NCI-H1694 treated with DMSO at 0.1 percent for 48 hours (cell line): ENCODE measurements at regions not wholly inside any gene's neighbourhood (a gene's known extent, or its start where the extent isn't known, plus 50 kb on each side); places are given as distances from the start of the nearest gene placed in this dataset.
"Not testable (repeated sequence)": the region's sequence is repeated elsewhere in the genome, so short reads cannot be mapped to it uniquely, and the experiment has no call there.

Source experiments
- DNase-seq: peaks from one replicate; lab custom pipeline; 2025; lab: John Stamatoyannopoulos, UW

- no peak for DNase-seq
Observed at GRCh38 chr7:12884856-12885440, 197.5 kb downstream of the ARL4A start.

GRCh38 chr7:12888717-12889116, 201.3 kb downstream of the ARL4A start:
- DNase-seq: no peak

DNA sequence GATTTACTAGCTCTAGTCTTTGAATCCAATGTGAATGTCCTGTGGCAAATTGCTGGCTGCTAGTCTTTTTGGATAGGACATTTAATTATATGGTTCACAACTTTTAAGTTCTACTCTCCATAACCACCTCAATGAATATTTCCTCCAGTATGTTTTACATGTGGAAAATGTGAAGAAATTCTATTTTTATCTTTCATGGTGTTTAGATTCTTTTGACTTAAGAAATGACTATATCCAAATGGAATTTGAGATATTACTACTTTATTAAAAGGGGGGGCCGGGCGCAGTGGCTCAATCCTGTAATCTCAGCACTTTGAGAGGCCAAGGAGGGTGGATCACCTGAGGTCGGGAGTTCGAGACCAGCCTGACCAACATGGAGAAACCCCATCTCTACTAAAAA, 202.0 kb downstream of the ARL4A start:
- DNase-seq: no peak

GRCh38 chr7:12890586-12890985, 203.2 kb downstream of the ARL4A start:
- no peak for DNase-seq

DNA sequence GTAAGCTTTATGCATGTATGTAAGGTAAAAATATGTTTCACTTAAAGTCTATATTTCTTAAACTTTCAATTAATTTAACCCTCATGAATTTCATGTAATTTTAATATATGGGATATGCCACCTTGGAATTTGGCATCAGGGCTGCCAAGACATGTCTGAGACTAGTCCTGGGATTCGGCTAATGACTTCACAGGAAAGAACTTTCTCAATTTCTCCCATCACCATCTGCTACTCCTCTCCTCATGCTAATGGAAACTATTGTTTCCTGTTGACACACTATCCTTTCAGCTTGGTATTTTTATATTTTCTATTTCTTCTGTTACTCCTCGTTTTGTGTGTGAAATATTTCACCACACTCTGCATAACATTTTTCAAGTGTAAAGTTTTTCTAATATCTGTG, 205.9 kb downstream of the ARL4A start:
- DNase-seq: no peak

GRCh38 chr7:12895296-12895695, 207.9 kb downstream of the ARL4A start:
- DNase-seq: no peak

DNA sequence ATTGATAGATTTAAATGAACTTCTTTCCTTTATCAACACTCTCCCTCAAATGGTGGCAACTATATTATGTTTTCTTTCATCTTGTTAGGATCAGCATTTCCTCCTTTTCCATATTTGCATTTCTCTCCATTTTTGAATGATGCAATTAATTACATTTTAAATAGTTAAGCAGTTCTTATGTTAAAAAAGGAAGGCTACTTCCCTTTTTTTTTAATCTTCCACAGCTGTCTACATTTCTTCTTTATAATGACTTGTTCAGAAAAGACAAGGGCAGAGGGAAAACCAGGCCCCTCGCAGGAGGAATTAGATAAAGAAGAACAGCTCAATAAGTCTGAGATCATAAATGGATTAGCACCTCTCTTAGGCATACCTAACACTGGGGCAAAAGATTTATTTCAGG, 208.9 kb downstream of the ARL4A start:
- no peak for DNase-seq

DNA sequence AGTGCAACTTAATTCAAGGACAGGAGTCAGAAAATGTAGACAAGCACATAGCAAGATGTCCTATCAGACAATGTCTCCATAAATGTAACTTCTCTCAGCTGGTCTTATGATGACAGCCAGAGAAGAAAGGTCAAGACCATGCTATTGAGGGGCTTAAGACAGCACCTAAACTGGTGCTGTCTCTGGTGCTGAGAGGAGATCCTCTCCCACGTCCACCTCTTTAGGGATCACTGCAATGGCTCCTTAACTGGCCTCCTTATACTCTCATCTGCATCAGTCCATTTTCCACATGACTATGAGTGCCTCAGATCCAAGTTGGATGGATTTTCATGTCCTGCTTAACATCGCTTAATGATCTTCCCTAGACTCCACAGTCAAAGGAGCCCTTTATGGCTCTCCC, 210.6 kb downstream of the ARL4A start:
- DNase-seq: no peak

DNA sequence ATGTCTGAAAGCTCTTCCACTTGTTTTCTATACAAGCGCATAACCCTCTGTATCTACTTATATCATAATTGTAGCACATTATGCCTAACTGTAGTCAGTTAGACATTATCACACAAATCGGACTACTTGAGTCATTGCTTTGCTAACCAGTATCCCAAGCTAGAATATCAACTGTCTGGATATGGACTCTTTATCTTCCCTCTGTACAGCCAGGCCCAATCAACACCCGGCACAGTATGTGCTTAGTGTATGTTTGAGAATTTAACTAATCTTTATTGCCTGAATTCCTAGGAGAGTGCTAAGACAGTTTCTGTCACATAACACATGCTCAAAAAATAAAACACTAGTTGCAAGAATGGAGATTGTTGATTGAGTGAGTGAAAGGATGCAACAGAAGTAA, 211.2 kb downstream of the ARL4A start:
- DNase-seq: no peak

GRCh38 chr7:12905671-12906070, 218.2 kb downstream of the ARL4A start:
- DNase-seq: no peak

GRCh38 chr7:12907774-12908173, 220.3 kb downstream of the ARL4A start:
- DNase-seq: no peak

DNA sequence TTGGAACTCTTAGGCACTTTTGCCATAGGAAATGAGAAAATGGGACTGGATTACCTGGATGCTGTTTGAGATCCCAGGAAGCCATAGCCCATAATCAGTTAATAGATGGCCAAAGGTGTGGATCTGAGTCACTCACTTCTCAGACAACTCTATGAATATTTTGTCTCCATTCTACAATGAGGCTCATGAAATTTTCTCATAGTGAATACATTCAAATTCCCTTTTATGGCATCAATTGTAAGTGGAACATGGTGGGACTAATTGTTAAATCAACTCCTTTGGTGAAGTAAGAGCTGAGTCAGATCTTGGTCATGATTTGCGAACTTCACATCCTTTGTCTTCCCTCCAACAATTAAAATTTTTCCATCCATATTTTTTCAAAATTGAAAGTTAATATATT, 222.1 kb downstream of the ARL4A start:
- no peak for DNase-seq

- DNase-seq: no peak
Observed at GRCh38 chr7:12911053-12911452, 223.6 kb downstream of the ARL4A start.

- no peak for DNase-seq
Observed at GRCh38 chr7:12913002-12913401, 225.6 kb downstream of the ARL4A start.

DNA sequence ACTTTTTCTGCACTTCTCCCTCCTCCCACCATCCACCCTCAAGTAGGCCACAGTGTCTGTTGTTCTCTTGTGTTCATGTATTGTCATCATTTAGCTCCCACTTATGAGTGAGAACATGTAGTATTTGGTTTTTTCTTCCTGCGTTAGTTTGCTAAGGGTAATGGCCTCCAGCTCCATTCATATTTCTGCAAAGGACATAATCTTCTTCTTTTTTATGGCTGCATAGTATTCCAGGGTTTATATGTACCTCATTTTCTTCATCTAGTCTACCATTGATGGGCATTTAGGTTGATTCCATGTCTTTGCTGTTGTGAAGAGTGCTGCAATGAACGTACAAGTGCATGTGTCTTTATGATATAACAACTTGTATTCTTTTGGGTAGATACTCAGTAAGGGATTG, 230.4 kb downstream of the ARL4A start:
- DNase-seq: no peak

GRCh38 chr7:12921751-12922345, 234.4 kb downstream of the ARL4A start:
- no peak for DNase-seq

DNA sequence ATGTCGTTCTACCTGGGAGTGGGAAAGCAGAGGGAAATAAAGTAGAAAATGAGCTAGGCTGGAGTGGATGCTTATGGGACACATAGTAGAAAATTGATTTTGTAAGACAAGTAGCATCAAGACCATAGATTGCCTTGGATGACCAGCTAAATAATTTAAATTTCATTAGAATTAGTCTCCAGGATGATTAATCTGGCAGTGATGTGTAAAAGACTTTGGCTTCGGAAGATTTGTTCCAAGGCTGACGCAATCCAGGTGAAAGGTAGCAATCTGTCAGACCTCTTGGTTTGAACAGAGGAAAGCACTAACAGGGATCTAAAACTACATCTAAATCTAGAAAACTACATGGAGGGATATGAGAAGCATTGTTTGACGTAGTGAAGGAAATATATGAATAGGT, 236.5 kb downstream of the ARL4A start:
- no peak for DNase-seq

DNA sequence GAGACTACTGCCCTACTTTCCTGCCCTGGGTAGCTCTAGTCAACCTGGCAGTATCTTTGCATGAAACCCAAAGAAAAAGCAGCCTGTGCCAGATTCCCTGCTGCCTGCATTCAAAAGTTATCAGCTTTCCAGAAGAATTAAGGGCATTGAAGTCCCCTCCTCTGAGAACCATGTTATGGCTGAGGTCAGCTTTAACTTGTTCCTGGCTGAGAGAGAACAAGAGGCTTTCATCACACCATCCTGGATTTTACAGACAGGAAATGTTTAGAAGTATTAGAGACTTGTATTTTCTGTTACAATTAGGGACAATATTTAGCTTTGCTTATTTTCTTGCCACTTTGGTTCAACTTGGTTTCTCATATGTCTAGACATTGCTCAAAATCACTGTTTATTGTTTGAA, 238.8 kb downstream of the ARL4A start:
- no peak for DNase-seq

DNA sequence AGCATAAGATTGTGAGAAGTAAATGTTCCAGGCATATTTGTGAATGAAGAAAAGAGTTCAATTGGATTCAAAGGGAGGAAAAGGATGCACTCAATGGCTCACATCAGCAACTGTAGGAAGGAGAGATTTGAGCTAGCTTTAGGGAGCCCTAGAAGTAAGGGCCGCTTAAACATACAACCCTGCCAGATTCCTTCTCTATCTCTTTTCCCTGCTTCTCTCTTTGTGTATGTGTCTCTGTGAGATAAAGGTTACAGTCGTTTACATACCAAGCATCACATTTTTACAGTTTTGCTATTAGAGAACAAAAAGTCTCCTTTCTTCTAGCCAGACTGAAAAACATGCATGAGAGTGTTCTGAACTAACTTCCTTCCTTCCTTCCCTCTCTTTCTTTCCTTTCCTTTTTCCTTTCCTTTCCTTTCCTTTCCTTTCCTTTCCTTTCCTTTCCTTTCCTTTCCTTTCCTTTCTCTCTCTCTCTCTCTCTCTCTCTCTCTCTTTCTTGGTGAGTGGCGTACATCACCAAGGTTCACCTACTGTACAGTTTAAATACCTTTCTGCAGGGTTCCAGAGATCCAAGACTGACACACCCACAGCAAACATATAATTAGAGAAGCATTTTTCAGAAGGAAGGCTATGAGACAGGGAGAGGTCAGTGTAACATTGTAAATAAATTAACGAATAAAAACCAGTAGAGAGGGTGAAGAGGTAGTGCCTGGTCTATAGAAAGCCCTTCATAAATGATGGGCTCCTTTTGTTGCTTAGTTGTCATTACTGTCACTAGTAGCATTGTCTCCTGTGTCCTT, 240.4 kb downstream of the ARL4A start:
- no peak for DNase-seq

DNA sequence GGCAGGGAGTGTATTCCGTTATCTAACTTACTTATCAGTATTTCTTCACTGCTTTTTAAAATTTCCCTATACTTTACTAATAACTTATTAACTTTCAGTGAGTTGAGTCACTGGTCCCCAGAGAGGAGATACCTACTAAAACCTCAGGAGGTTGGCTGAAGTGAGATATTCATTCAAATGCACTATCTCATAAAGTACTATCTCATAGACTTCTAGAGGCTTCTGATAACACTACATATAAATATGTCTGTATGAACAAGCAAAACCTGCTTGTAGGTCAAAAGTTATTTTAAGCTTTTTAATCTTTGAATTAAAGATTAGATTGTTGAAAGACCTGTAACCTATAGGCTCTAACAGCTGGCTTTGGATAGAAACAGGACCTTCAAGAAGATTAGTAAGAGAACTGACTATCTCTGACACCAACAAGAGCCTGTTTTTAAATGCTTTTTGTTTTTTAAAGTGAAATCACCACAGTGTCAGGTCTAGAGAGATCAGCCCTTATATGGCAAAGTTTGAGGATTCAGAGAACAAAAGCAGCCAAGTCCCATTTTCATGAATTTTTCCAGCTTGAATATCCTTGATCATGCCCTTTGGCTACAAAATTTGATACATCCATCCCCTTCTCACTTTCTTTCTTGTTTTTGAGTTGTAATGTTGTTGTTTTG, 242.2 kb downstream of the ARL4A start:
- DNase-seq: no peak

GRCh38 chr7:12930534-12930933, 243.1 kb downstream of the ARL4A start:
- no peak for DNase-seq

DNA sequence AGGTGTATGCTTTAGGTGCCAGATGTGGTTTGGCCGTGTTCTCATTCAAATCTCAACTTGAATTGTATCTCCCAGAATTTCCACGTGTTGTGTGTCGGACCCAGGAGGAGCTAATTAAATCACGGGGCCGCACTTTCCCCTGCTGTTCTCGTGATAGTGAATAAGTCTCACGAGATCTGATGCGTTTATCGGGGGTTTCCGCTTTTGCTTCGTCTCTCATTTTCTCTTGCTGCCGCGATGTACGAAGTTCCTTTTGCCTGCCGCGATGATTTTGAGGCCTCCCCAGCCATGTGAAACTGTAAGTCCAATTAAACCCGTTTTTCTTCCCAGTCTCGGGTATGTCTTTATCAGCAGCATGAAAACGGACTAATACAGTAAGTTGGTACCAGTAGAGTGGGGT, 244.0 kb downstream of the ARL4A start:
- not testable (repeated sequence) for DNase-seq

DNA sequence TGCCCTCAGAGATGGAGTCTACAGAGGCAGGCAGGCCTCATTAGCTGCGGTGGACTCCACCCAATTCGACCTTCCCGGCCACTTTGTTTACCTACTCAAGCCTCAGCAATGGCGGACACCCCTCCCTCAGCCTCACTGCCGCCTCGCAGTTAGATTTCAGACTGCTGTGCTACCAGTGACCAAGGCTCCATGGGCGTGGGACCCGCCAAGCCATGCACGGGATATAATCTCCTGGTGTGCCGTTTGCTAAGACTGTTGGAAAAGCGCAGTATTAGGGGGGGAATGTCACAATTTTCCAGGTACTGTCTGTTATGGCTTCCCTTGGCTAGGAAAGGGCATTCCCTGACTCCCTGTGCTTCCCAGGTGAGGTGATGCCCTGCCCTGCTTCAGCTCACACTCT, 252.3 kb downstream of the ARL4A start:
- no peak for DNase-seq
